ENCODE measurements at regions not wholly inside any gene's neighbourhood (a gene's known extent, or its start where the extent isn't known, plus 50 kb on each side); places are given as distances from the start of the nearest gene placed in this dataset.
"Not testable (repeated sequence)": the region's sequence is repeated elsewhere in the genome, so short reads cannot be mapped to it uniquely, and the experiment has no call there.

DNA sequence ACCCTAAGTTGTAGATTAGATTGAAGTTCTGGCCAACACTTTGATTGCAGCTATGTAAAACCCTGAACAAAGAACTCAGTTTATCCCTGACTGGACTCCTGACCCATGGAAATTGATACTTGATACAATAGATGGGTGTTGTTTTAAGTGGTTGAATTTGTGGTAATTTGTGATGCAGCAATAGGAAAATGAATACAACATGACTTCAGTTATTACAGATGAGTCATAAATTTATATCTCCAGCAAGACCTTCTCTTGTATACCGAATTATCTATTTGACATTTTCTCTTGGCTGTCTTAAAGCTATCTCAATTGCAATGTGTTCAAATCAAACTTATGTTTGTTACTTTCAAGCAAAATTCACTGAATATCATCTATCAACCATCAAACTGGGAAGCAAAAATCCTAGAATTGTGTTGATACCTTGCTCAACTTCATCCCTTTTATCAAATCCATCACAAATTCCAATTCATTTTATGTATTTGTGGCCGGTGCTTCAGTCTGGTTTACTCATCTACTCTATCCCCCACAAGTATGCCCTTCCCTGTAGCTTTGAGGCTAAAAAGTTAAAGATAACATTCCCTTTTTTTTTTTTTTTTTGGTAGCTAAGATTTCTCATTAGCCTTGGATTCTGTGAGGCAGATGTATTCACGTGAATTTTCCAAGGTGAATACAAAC is 129.4 kb upstream of the CENPW start:
- no peak for DNase-seq

DNA sequence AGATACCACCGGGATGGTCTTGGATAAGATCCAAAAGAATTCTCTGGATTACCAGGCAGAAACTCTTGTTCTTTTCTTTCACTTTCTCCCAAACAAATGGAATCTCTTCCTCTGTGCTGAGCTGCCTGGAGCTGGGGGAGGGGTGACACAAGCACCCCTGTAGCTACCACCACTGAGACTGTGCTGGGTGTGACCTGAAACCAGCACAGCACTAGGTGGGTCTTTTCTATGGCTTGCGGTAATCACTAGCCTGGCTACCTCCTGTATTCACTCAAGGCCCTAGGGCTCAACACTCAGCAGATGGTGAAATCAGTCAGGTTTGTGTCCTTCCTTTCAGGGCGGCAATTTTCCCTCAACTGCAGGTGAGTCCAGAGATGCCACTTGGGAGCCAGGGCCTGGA is 122.4 kb upstream of the CENPW start:
- no peak for DNase-seq

DNA sequence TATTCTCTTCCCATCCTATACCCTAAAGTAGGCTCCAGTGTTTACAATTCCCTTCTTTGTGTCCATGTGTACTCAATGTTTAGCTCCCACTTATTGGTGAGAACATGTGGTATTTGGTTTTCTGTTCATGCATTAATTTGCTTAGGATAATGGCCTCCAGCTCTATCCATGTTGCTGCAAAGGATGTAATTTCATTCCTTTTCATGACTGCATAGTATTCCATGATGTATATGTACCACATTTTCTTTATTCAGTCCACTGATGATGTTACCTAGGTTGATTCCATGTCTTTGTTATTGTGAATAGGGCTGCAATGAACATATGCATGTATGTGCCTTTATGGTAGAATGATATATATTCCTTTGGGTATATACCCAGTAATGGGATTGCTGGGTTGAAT is 119.0 kb upstream of the CENPW start:
- DNase-seq: not testable (repeated sequence)

DNA sequence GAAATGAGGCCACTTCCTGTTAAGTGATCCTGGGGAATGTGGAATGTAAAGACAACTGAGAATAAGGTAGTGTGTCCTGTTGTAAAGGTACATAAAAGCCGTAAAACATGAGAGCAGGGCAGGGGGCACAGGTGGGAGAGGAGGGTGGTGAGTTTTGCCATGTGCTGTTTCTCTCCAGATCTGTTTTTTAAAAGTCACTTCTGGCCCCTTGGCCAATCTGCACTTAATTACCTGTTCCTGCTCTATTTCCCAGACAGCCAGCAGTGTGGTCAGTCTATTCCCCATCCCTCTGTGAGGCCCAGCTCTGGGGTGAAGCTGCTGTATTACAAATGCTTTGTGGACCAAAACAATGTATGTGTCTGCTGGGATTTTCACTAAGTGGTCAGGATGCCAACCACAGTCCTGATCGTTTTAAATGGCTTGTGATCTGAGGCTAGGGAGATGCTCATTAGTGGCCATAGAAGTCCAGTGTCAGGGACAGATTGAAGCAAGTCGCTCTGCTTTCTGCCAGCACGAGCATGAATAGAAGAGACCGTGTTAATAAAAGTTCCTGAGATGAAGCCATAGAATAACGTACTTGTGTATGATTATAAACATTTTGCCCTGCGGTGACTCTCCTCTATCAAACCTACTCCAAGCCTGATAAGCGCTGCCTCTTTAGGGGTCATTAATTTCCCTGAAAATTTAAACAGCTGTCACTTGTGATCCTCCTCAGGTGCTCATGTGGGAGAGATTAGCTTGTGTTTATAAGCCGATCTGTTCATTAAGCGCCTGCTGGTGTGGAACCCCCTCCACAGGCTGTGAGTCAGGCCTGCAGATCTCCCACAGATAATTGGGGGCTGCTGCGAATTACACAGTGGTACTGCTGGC is 111.8 kb upstream of the CENPW start:
- DNase-seq: no peak

DNA sequence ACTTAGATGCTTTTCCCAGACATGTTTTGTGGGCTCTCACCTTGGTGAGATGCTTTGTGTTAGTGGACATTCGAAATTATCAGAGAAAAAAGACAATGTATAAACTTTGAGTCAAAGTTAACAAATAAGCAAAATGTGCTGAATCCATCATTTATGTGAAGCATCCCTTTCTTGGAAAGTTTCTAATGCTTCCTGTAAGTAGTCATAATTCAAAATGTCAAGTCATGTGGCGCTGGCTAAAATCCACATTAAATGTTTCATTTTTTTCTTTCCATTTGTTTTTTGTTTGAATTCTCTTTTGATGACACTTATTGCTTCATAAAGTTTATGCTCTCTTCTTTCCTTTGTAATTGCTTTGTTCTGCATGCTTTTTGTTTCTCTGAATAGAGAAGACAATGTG is 107.2 kb upstream of the CENPW start:
- no peak for DNase-seq

DNA sequence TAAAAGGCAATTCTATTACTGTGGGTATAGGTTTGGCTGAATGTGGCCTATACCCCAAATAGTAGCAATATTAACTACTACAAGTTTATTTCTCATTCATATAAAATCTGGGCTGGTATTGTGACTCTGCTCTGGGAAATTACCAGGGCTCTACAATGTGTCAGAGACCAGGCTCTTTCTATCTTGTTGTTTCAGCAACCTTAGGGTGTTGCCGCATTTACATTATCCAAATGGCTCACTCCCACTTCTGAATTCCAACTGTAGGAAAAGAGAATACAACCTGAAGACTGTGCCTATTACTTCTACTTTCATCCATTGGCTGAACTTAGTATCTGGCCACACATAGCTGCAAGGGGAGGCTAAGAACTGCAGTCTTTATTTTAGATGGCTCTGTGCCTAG is 106.7 kb upstream of the CENPW start:
- no peak for DNase-seq

DNA sequence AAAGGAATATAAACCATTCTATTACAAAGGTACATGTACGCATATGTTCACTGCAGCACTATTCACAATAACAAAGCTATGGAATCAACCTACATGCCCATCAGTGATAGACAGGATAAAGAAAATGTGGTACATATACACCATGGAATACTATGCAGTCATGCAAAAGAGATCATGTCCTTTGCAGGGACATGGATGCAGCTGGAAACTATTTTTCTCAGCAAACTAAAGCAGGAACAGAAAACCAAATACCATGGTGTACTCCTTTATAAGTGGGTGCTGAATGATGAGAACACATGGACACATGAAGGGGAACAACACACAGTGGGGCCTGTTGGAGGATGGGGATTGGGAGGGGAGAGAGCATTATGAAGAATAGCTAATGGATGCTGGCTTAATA is 104.6 kb upstream of the CENPW start:
- DNase-seq: no peak

DNA sequence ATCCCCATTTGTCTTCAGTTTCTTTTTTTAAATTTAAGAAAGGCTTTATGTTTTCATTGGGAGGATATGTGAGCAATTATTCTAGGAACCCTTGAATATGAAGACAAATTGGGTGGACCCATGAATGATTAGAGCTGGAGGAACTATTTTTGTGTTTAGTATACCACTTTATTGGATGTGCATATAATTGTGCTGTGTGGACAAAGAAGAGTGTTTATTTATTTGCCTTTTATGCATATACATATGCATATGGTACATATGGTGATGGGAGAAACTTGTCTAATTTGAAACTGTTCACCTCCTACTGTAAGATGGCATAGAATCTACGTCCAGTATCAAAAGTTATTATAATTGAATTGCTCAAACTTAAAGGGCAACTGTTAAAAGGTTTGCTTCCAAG is 94.8 kb upstream of the CENPW start:
- no peak for DNase-seq

DNA sequence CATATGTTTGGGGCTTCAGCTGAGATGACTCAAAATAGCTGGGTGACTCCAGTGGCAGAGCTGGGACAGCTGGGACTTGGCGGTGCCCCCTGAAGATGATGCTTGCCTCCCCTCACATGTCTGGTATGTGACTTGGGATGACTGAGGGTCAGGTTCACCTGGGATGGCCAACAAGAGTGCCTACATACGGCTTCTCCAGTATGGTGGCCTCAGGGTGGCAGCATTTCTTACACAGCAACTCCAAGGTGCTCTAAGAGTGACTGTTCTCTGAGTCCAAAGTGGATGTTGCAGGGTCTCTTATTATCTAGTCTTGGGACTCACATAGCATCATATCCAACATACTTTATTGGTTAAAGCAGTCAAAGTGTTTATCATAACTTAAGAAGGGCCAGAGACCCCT is 87.8 kb upstream of the CENPW start:
- DNase-seq: no peak

DNA sequence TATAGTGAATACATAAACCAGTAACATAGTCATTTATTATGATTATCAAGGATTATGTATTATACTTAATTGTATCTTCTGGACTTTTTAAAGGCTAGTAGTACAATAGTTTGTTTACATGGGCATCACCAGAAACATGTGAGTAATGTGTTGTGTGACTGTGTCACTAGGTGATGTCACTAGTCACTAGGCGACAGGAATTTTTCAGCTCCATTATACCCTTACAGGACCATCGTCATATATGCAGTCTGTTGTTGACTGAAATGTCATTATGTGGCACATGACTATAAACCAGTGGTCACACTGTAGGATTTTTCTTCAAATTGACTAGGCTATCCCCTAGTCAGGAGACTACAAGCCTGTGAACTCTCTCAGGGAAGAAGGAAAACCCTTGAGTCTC is 86.5 kb upstream of the CENPW start:
- DNase-seq: no peak

DNA sequence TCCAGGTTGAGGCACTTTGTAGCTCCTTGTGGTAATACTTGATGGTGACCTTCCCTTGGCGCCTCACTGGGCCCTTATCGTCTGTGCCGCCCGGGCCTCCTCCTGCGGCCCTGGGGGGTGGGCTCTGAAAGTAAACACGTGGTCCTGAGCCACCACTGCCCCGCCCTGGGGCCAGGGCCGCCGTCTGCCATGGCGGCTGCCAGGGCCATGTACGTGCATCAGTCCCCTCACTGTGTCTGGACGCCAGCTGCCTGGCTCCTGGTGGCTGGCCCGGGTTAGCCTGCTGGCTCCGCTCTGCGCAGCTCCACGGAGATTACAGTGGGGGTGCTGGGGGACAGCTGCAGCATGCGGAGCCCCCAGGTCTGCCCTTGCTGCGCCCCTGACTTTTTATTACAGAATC is 81.8 kb upstream of the CENPW start:
- no peak for DNase-seq

DNA sequence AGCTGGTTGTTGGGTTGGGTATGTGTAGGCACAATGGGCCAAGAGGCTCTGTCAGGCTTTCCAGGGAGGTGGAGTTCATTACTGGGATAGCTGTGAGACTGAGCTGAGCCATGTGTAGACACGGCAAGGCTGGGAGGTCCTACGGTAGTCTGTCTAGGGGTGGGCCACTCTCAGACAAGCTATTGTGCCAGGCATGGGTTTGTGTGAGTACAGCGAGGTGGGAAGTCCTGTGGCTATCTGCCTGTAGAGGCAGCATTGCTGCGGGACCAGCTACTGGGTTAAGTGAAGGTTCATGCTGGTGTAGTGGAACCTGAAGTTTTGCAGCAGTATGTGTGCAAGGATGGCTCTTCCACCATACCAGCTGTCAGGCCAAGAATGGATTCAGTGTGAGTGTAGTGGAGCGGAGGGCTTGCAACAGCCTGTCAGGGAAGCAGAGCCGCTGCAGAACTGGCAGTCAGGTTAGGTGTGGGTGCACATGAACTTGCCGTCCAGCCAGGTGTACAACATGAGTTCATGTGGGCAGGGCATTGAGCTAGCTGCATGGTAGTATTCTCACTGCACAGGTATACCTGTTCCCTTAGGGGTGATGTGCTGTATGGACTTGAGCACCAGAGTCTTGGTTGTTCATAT is 78.0 kb upstream of the CENPW start:
- no peak for DNase-seq

DNA sequence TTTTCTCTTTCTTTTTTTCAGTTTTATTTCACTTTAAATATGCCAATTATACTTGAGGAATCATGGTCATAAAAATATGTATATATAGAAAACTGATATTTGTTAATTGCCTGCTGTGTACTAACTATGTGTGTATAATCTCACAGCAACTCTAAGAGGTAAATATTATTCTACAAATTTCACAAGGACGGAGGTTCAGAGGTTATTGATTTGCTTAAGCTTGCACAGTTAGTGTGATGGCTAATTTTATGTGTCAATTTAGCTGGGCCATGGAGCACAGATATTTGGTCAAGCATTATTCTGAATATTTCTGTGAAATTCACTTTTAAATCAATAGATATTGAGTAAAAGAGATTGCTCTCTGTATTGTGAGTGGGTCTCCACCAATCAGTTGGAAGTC is 75.7 kb upstream of the CENPW start:
- DNase-seq: no peak

DNA sequence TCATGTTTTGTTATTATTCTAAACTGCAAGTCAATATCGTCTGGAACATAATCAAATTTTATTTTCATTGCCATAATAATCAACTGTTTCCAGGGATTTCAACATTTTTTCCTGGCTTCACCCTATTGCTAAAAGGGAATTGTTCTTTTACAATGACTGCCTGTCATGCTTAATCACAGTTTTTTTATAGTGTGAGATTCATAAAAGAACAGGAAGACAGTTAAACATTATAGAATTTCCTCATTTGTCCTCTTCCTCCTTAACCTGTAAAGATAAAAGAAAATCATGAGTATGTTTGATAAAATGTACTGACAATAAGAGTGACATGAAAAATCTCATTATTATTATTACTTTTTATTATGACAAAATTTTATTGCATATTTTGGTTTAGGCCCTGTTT is 73.3 kb upstream of the CENPW start:
- DNase-seq: no peak

DNA sequence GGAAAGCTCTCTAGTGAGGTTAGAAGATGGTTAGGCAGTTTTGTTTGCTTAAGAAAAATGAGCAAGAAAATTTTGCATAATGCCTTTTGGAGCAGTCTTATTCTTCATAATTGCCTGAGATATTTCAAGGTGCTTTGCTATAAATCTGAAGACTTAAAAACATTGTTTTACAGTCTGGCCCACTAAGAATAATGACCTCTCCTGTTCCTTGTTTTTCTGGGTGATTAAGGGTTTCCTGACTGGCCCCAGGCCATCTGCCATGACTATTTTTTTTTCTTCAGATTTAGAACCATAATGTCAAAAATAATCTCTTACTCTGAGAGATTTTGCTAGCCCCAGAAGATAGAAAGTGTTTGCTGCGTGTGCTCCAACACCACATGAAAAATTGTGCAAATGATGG is 72.3 kb upstream of the CENPW start:
- DNase-seq: no peak

DNA sequence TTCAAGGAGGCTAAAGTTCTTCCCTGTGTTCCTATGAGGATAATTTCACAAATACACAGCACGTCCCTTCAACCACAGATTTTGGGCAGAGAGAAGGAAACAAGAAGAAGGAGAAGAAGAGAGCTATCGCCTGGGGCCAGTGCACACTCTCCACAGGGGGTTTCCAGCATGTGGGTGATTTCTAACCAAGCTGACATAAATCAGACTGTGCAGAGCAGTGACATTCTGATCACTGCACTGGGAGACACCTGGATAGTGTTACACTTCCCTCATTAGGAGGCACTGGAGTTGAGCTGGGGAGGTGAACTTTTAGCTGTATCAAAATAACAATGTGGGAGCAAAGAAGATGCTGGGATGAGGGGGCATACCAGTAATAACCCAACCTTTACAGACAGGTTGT is 71.8 kb upstream of the CENPW start:
- no peak for DNase-seq

DNA sequence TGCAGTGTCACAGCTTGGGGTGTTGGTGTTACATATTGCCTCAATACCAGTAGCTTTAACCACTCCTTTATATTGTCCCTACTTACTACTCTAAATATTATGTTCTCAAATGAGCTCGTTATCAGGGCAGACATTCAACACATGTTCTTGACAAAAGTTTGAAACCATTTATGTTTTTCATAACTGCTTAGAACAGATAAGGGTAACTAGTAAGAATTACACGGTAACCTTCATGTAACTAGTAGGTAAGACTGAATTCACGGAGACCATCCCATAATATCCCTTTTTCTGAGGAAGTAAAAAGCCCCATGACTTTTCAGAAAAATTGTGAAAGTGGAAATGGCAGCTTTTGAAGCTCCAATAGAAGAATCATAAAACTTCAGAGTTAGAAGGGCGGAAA is 59.6 kb upstream of the CENPW start:
- DNase-seq: no peak

DNA sequence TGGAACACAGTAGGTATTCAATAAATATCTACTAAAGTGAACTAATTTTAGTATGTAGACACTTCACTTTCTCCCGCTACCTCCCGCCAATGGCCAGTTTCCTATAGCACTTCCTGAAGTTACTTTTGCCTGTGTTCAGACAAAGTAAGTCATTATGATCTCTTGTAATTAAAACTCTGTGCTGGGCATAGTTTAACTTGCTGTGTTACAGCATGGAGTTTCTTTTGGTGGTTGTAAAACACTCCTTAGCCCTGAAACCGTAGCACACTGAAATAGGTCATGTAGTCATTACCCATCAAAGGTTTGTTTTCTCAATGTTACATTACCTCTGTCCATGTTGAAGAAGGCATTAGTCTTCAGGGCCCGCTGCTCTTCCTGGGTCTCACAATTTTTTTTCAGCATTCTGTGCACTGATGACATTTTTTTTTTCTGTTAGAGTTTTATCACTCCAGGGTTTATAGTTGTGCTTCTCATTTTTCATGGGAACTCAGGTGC is 54.0 kb upstream of the CENPW start:
- no peak for DNase-seq

Data from activated T-cell treated with anti-CD3 and anti-CD28 coated beads, Interleukin-2, amount 50 U/mL, for 48 hours (primary cell).